PC-3 (cell line): ENCODE measurements at regions not wholly inside any gene's neighbourhood (a gene's known extent, or its start where the extent isn't known, plus 50 kb on each side); places are given as distances from the start of the nearest gene placed in this dataset.

Experiments used
- ATAC-seq: fragments of 200-7000 bp; cut with Tn5 transposase; 2 replicates; pipeline ENCODE4 v1.9.1; 2020; ENCODE audit warnings: mild to moderate bottlenecking, moderate library complexity
- BruUV-seq: library from RNA; stranded (reverse); fragments of 400-500 nt; replicated peaks from 2 replicates; lab custom pipeline; 2021; lab: Mats Ljungman, UMichigan
- CTCF ChIA-PET: fragments of 300-600 bp; sonication (Branson Sonifier 250); formaldehyde crosslinking; loops from one replicate; lab custom pipeline; 2022; ENCODE audit warnings: antibody characterized with exemption; lab: Charles Lee
- POLR2A ChIA-PET: fragments of 300-600 bp; sonication (Branson Sonifier 250); formaldehyde crosslinking; loops from one replicate; lab custom pipeline; 2022; ENCODE audit warnings: antibody characterized with exemption; ENCODE audit not compliant: unreplicated experiment; lab: Charles Lee
- DNase-seq: peaks from one replicate; pipeline ENCODE4 v3.0.0-alpha.2; 2015
- H2AFZ ChIP-seq: fragments of 300-600 bp; sonication (generic); 2 replicates; pipeline ENCODE4 v1.6.0; 2016; ENCODE audit warnings: antibody characterized with exemption, low read length
- H3F3A ChIP-seq: fragments of 300-600 bp; sonication (generic); one replicate; pipeline ENCODE4 v1.6.0; 2017; ENCODE audit warnings: antibody characterized with exemption, low read length, control low read depth, mild to moderate bottlenecking; ENCODE audit not compliant: unreplicated experiment
- H3K27ac ChIP-seq: fragments of 300-600 bp; sonication (generic); 2 replicates; pipeline ENCODE4 v1.5.1; 2016; ENCODE audit warnings: mild to moderate bottlenecking, low read length
- H3K27me3 ChIP-seq: fragments of 300-600 bp; sonication (generic); 2 replicates; pipeline ENCODE4 v1.6.1; 2016; ENCODE audit warnings: low read length, mixed read lengths
- H3K36me3 ChIP-seq: fragments of 300-600 bp; sonication (generic); 2 replicates; pipeline ENCODE4 v1.6.1; 2016; ENCODE audit warnings: low read depth, mixed run types, low read length, mixed read lengths
- H3K4me1 ChIP-seq: fragments of 300-600 bp; sonication (generic); 2 replicates; pipeline ENCODE4 v1.5.1; 2016; ENCODE audit warnings: low read length; ENCODE audit not compliant: insufficient read depth
- H3K4me2 ChIP-seq: fragments of 300-600 bp; sonication (generic); 2 replicates; pipeline ENCODE4 v1.6.0; 2016; ENCODE audit warnings: low read length
- H3K4me3 ChIP-seq: fragments of 300-600 bp; sonication (generic); 2 replicates; pipeline ENCODE4 v1.5.1; 2016; ENCODE audit warnings: mild to moderate bottlenecking, low read length, mixed read lengths
- H3K79me2 ChIP-seq: fragments of 300-600 bp; sonication (generic); 2 replicates; pipeline ENCODE4 v1.6.1; 2017; ENCODE audit warnings: low read length, mixed read lengths
- H3K9ac ChIP-seq: fragments of 300-600 bp; sonication (generic); 2 replicates; pipeline ENCODE4 v1.6.0; 2016; ENCODE audit warnings: mild to moderate bottlenecking, low read length
- H3K9me2 ChIP-seq: fragments of 300-600 bp; sonication (generic); replicated peaks from 2 replicates; pipeline ENCODE4 v1.6.1; 2016; ENCODE audit warnings: mixed run types, low read length, mixed read lengths
- H3K9me3 ChIP-seq: fragments of 300-600 bp; sonication (generic); 2 replicates; pipeline ENCODE4 v1.6.1; 2016; ENCODE audit warnings: low read length, mixed read lengths
- H4K20me1 ChIP-seq: fragments of 300-600 bp; sonication (generic); 2 replicates; pipeline ENCODE4 v1.6.1; 2016; ENCODE audit warnings: low read length, mixed read lengths
- EZH2 ChIP-seq: fragments of 300-600 bp; sonication (generic); IDR thresholded peaks from one replicate; pipeline ENCODE4 v1.6.1; 2017; ENCODE audit warnings: antibody characterized with exemption, mild to moderate bottlenecking, low read length; ENCODE audit not compliant: unreplicated experiment
- EZH2phosphoT487 ChIP-seq: fragments of 300-600 bp; sonication (generic); IDR thresholded peaks from 2 replicates; pipeline ENCODE4 v1.6.1; 2018; ENCODE audit warnings: mild to moderate bottlenecking, antibody characterized with exemption, low read length, borderline replicate concordance
- intact Hi-C: fragments of 100-400 bp; cut with micrococcal nuclease; formaldehyde crosslinking; loops from 2 replicates; pipeline ENCODE4 v1.9.0; 2023
- TF ChIP-seq, protein P1 (sequence below): fragments of 300-600 bp; sonication (generic); conservative IDR thresholded peaks from 2 replicates; pipeline ENCODE4 v1.5.1; 2017; ENCODE audit warnings: antibody characterized with exemption, low read depth, mild to moderate bottlenecking, low read length

DNA sequence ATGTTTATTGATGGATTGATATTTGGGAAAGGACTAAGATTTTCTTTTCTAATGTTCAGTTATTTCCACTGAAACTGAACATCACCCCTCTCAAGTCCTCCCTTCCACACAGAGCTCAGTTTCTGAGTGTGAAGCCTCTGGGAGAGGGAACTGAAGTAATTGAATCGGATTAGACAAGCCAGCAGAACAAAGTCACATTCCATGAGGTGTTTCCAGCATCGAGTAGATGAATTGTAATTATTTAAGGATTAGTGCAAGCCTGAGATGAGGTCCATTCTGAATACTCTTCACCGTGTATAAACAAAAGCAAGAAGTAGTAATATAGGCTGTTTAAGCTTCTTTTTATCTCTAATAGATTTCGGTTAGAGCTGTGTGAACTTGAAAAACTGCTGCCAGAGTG lies 2060.5 kb downstream of the MAT2B start:
- BruUV-seq: no TSS peak
- no peak overlapping the region for H3K4me2 ChIP-seq
- DNase-seq (no peak), ATAC-seq (no peak)
- TF ChIP-seq, protein P1, sequence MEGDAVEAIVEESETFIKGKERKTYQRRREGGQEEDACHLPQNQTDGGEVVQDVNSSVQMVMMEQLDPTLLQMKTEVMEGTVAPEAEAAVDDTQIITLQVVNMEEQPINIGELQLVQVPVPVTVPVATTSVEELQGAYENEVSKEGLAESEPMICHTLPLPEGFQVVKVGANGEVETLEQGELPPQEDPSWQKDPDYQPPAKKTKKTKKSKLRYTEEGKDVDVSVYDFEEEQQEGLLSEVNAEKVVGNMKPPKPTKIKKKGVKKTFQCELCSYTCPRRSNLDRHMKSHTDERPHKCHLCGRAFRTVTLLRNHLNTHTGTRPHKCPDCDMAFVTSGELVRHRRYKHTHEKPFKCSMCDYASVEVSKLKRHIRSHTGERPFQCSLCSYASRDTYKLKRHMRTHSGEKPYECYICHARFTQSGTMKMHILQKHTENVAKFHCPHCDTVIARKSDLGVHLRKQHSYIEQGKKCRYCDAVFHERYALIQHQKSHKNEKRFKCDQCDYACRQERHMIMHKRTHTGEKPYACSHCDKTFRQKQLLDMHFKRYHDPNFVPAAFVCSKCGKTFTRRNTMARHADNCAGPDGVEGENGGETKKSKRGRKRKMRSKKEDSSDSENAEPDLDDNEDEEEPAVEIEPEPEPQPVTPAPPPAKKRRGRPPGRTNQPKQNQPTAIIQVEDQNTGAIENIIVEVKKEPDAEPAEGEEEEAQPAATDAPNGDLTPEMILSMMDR: no peak
- no peak for TF ChIP-seq EZH2phosphoT487
- no peak for TF ChIP-seq EZH2
- H3K36me3 ChIP-seq: no peaks in the 10 kb centered on the region
- H2AFZ ChIP-seq: no peak overlapping the region
- H3K27ac ChIP-seq: no peak overlapping the region
- POLR2A ChIA-PET: no interaction called here
- no peaks in the 10 kb centered on the region for H3K79me2 ChIP-seq
- intact Hi-C loops: no loop called here
- H3K9me2 ChIP-seq: no peaks in the 10 kb centered on the region
- H3K4me1 ChIP-seq: no peaks in the 10 kb centered on the region
- H3K9ac ChIP-seq: no peak overlapping the region
- H3K4me3 ChIP-seq: no peak overlapping the region
- H3K9me3 ChIP-seq: no peaks in the 10 kb centered on the region
- H4K20me1 ChIP-seq: no peaks in the 10 kb centered on the region
- no peaks in the 10 kb centered on the region for H3F3A ChIP-seq
- CTCF ChIA-PET: no interaction called here
- no peaks in the 10 kb centered on the region for H3K27me3 ChIP-seq

DNA sequence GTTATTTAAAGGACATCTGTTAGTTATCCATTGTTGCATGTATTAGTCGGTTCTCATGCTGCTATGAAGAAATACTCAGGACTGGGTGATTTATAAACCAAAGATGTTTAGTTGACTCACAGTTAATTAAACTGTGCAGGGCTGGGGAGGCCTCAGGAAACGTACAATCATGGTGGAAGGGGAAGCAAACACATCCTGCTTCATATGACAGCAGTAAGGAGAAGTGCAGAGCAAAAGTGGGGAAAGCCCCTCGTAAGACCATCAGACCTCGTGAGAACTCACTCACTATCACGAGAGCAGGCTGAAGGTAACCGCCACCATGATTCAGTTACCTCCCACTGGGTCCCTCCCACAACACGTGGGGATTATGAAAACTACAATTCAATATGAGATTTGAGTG lies 2064.1 kb downstream of the MAT2B start:
- ATAC-seq (no peak), DNase-seq (no peak)
- Histone ChIP-seq H3K27me3 (no peaks in the 10 kb centered on the region), H3K79me2 (no peaks in the 10 kb centered on the region), H2AFZ (no peak overlapping the region), H3K36me3 (no peaks in the 10 kb centered on the region), H3K4me1 (no peaks in the 10 kb centered on the region), H3K4me3 (no peak overlapping the region), H3K4me2 (no peak overlapping the region), H3K27ac (no peak overlapping the region), H3K9me2 (no peaks in the 10 kb centered on the region), H3K9ac (no peak overlapping the region), H3F3A (no peaks in the 10 kb centered on the region), H3K9me3 (no peaks in the 10 kb centered on the region), H4K20me1 (no peaks in the 10 kb centered on the region)
- POLR2A ChIA-PET: no interaction called here
- intact Hi-C loops: no loop called here
- no TSS peak for BruUV-seq
- TF ChIP-seq, protein P1: no peak
- CTCF ChIA-PET: no interaction called here

DNA sequence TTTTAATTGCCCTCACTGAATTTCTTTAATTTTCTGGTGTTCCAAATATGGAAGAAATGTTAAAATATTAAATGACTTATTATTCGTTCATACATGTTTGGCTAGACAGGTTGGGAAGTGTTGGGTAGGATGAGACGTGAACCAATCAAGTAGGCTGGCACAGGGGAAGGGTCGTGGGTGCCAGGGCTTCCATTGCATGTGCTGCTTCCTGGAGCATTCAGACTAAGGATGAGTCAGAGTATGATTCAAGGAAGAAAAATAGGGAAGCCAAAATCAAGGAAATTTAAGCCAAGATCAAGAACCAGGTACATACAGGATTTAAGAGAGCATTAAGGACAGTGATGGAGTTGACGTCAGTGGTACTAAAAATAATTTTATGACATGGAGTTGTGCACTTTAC lies 2068.0 kb downstream of the MAT2B start:
- no peak overlapping the region for H3K9ac ChIP-seq
- H3K4me1 ChIP-seq: no peaks in the 10 kb centered on the region
- H3K9me3 ChIP-seq: no peaks in the 10 kb centered on the region
- H3K79me2 ChIP-seq: no peaks in the 10 kb centered on the region
- H4K20me1 ChIP-seq: no peaks in the 10 kb centered on the region
- TF ChIP-seq EZH2phosphoT487 (no peak), EZH2 (no peak)
- TF ChIP-seq, protein P1: no peak
- ChIA-PET CTCF (no interaction called here), POLR2A (no interaction called here)
- H3K9me2 ChIP-seq: no peaks in the 10 kb centered on the region
- no peak overlapping the region for H3K4me2 ChIP-seq
- no TSS peak for BruUV-seq
- DNase-seq (peak; percentile 4), ATAC-seq (peak; percentile 29; the same call in 1 of the 2 replicates)
- intact Hi-C loops: no loop called here
- no peak overlapping the region for H3K4me3 ChIP-seq
- no peaks in the 10 kb centered on the region for H3F3A ChIP-seq
- no peak overlapping the region for H2AFZ ChIP-seq
- H3K27me3 ChIP-seq: no peaks in the 10 kb centered on the region
- H3K27ac ChIP-seq: no peak overlapping the region
- no peaks in the 10 kb centered on the region for H3K36me3 ChIP-seq
